H54 (cell line): ENCODE measurements at regions not wholly inside any gene's neighbourhood (a gene's known extent, or its start where the extent isn't known, plus 50 kb on each side); places are given as distances from the start of the nearest gene placed in this dataset.
A peak's percentile ranks its signal among the peaks of the same experiment; 100 is the strongest.

ENCODE experiments used
- DNase-seq: peaks from one replicate; pipeline ENCODE4 v3.0.0; 2011; ENCODE audit warnings: low spot score, mixed read lengths; ENCODE audit not compliant: insufficient read length
- FAIRE-seq: peaks from 3 replicates; lab custom pipeline; 2011; peaks lifted over from hg19 to GRCh38; lab: Jason Lieb, UNC
- POLR2A ChIP-seq: IDR thresholded peaks from 2 replicates; pipeline ENCODE4 v1.6.1; 2011; ENCODE audit warnings: low read depth, mild to moderate bottlenecking, low read length

GRCh38 chr1:68378296-68379084 lies 71.3 kb downstream of the RPE65 start:
- peak; percentile 73 for FAIRE-seq
- no peak for TF ChIP-seq POLR2A

GRCh38 chr1:68377098-68377497 lies 72.7 kb downstream of the RPE65 start:
- no peak for TF ChIP-seq POLR2A
- DNase-seq (no peak), FAIRE-seq (no peak)

More at GRCh38 chr1:68378296-68379084, 71.3 kb downstream of the RPE65 start:
- no peak for DNase-seq

DNA sequence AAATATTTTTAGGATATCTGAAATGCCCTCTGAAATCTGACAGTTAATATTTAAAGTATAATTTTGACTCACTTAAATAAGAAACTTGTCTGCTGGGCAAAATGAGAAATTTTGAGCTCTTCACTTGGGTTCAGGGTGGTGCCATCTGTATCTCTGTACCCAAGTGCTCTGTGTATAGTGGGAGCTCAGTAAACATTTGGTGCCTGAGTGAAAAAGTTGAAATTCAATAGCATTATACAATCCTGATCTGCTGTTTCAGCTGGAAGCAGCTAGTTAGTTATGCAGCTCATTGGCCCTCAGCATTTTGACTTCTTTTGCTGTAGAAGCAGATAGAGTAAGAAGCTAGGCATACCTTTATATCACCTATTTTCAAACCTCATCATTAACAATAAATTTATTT lies 73.3 kb downstream of the RPE65 start:
- FAIRE-seq = no peak
- no peak for TF ChIP-seq POLR2A

GRCh38 chr1:68375919-68376318 lies 73.8 kb downstream of the RPE65 start:
- no peak for DNase-seq
- peak; percentile 20 for FAIRE-seq
- no peak for TF ChIP-seq POLR2A

More for the DNA sequence above, 73.3 kb downstream of the RPE65 start:
- DNase-seq = no peak

DNA sequence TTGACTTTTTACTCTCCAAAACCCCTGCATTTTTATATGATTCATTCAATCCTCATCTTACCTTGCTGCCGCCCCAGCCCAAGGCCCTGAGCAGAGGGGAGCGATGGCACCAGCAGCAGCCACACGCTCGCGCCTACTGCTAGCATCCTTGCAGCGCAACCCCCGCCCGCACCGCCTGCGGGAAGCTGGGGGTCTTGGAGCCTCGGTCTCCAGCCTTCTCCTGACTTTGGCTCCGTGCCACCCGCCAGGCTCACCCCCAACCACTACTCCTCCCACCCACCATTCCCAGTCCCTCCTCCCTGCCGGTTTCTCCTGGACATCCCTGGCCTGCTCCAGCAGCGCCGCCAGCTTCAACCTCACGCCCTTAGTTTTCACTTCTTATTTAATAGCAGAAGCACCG lies 76.6 kb downstream of the RPE65 start:
- TF ChIP-seq POLR2A = no peak
- no peak for DNase-seq
- no peak for FAIRE-seq

DNA sequence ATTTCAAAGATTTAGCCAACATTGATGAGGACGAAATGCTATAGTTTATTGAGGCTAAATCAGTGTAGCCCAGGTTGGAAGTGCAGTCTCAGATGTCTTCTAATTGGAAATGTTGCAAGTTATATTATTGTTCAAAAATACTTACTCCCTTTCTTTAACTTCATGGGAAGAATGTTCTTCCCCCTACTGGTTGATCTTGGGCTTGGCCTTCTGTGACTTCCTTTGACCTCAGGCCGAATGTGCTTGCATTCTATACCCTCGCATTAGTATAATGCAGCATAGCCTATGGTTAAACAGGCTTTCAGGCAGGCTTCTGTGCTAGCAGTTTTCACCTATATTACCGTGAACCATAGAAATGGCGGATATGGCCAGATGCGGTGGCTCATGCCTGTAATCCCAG lies 77.3 kb downstream of the RPE65 start:
- no peak for TF ChIP-seq POLR2A
- no peak for FAIRE-seq
- DNase-seq = no peak

- TF ChIP-seq POLR2A = no peak
- FAIRE-seq = no peak
- DNase-seq = no peak
These were observed 79.4 kb downstream of the RPE65 start for GRCh38 chr1:68370101-68370915.

DNA sequence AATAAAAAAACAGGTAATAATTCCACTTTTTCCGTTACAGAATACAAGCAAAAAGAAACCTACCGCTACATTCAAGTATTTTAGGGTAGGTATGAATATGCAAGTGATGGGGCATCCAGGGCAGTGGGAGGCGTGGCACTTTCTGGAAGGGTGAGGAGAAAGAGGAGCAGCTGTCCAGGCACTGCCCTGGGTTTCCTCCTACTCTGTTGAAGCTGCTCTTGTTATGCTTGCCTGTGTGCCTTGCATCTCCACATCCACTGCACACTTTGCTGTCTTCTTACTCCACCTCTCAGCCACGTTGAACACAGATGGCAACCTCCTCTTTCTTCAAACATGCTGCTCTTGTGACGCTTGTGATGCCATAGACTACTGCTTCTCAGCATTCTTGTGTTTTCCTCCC lies 83.2 kb downstream of the RPE65 start:
- TF ChIP-seq POLR2A = no peak
- DNase-seq (no peak), FAIRE-seq (no peak)

GRCh38 chr1:68365709-68366382 lies 83.9 kb downstream of the RPE65 start:
- no peak for DNase-seq
- TF ChIP-seq POLR2A = no peak
- FAIRE-seq = no peak

DNA sequence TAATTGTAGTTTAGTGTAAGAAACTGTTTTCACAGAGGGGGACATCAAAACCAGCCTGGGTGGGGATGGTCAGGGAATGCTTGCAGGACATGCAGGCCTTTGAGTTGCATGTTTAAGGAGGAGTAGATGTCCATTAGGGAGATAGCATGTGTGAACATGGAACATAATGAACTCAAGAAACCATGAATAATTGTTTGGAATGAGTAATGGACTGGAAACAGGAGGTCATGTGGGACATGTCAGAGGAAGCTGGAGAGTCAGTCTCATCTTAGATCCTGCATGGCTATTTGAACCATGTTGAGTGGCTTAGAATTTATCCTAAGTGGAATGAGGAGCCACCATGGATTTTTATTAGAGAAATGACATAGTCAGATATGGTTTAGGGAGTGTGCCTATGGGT lies 86.4 kb downstream of the RPE65 start:
- TF ChIP-seq POLR2A = no peak
- FAIRE-seq (no peak), DNase-seq (no peak)

DNA sequence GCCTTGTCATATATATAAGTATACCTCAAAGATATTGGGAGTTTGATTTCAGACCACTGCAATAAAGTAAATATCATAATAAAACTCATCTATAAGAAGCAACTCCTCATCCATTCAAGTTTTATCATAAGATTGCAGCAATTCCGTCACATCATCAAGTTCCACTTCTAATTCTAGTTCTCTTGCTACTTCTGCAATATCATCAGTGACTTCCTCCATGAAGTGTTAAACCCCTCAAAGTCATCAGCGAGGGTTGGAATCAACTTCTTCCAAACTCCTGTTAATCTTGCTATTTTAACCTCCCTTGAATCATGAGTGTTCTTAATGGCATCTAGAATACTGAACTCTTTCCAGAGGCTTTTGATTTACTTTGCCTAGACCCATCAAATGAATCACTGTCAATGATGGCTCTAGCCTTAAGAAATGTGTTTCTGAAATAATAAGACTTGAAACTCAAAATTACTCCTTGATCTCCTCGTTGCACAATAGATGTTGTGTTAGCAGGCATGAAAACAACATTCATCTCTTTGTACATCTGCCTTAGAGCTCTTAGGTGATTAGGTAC lies 88.3 kb downstream of the RPE65 start:
- TF ChIP-seq POLR2A = no peak
- FAIRE-seq (no peak), DNase-seq (no peak)

DNA sequence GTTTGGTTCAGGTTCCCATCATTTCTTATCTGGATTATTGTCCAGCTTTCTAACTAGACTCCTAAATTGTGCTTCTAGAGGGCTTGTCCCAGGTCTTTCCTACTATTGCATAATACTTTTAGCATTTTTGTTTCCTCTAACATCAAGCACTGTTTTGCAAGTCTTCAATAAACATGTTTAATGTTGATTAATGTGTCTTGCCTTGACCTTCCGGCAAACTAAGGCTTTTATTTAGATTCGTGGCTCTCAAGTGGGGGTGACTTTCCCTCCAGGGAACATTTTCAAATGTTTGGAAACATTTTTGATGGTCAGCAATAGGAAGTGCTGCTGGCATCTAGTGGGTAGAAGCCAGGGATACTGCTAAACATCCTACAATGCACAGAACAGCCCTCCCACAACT lies 90.7 kb downstream of the RPE65 start:
- no peak for DNase-seq
- FAIRE-seq = no peak
- no peak for TF ChIP-seq POLR2A

GRCh38 chr1:68358439-68358838 lies 91.3 kb downstream of the RPE65 start:
- DNase-seq (no peak), FAIRE-seq (no peak)

GRCh38 chr1:68355614-68356013 lies 94.1 kb downstream of the RPE65 start:
- DNase-seq (no peak), FAIRE-seq (no peak)
- no peak for TF ChIP-seq POLR2A

More at GRCh38 chr1:68358439-68358838, 91.3 kb downstream of the RPE65 start:
- no peak for TF ChIP-seq POLR2A
